Heart right ventricle (tissue), 16 donors: ENCODE measurements at regions not wholly inside any gene's neighbourhood (a gene's known extent, or its start where the extent isn't known, plus 50 kb on each side); places are given as distances from the start of the nearest gene placed in this dataset.

Experiments used
- ATAC-seq, 8 donors: fragments of 200-7000 bp; cut with Tn5 transposase; one replicate each; pipeline ENCODE4 v1.9.1; 2020; ENCODE audit warnings: mild to moderate bottlenecking in 8 of 8, moderate library complexity in 8 of 8, moderate number of reproducible peaks in 1 of 8
- DNase-seq, 2 donors: peaks; one replicate each; pipeline ENCODE4 v3.0.0-alpha.2; 2020
- H3K27ac ChIP-seq, 10 donors: fragments of 200-600 bp; sonication (generic) in 2 of 10; one replicate each; pipeline versions ENCODE4 v1.5.0 to v1.8.0; 2020 to 2022; ENCODE audit warnings: mild to moderate bottlenecking in 3 of 10
- H3K27me3 ChIP-seq, 7 donors: fragments of 200-600 bp; one replicate each; pipeline ENCODE4 v1.8.0; 2021 to 2022; ENCODE audit warnings: mild to moderate bottlenecking in 2 of 7
- H3K36me3 ChIP-seq, 9 donors: fragments of 200-600 bp; sonication (generic) in 1 of 9; one replicate each; pipeline versions ENCODE4 v1.5.0 to v1.8.0; 2020 to 2022; ENCODE audit warnings: mild to moderate bottlenecking in 2 of 9
- H3K4me1 ChIP-seq, 9 donors: fragments of 200-600 bp; sonication (generic) in 1 of 9; one replicate each; pipeline versions ENCODE4 v1.5.0 to v1.8.0; 2020 to 2022; ENCODE audit warnings: mild to moderate bottlenecking in 4 of 9
- H3K4me3 ChIP-seq, 10 donors: fragments of 200-600 bp; sonication (generic) in 2 of 10; one replicate each; pipeline versions ENCODE4 v1.5.0 to v1.8.0; 2020 to 2022; ENCODE audit warnings: mild to moderate bottlenecking in 7 of 10, moderate library complexity in 2 of 10
- H3K9me3 ChIP-seq, 11 donors: fragments of 200-600 bp in 10 of 11; sonication (generic) in 2 of 11; one replicate each; pipeline versions ENCODE4 v1.5.0 to v1.8.0; 2013 to 2022; ENCODE audit warnings: mild to moderate bottlenecking in 2 of 11, control low read depth in 1 of 11, moderate library complexity in 1 of 11
- CTCF ChIP-seq, 9 donors: fragments of 200-600 bp; sonication (generic) in 2 of 9; IDR thresholded peaks; one replicate each; pipeline versions ENCODE4 v1.5.0 to v1.8.0; 2021 to 2022; ENCODE audit warnings: antibody characterized with exemption in 9 of 9, mild to moderate bottlenecking in 5 of 9, moderate library complexity in 1 of 9
- WGBS, 2 donors: extraction: QIAGEN DNeasy Blood & Tissue Kit; methylation state at CpG; one replicate each; pipeline ENCODE4 v1.1.7; 2013; ENCODE audit warnings: inconsistent platforms in 1 of 2; 5-methylcytosine and 5-hydroxymethylcytosine counted together
- intact Hi-C, 10 donors: fragments of 100-400 bp; cut with DNase I; formaldehyde crosslinking; loops; one replicate each; pipeline versions ENCODE4 v1.11.1 to v1.14.2; 2022
- donor health status: Arrhythmogenic right ventricular cardiomyopathy.
- donor health status: ischemic (EF 13 %, LVEDD 7.1; RV severe dilation, severe dysfunction).
- donor health status: healthy with polysubstance abuse.
- donor health status: DM: no; HTN: yes; CAD: no.
- donor health status: DM: no; HTN: no; CAD: no.
- donor health status: ischemic (EF 25% LVEDD 6.9; RV normal size, moderate dysfunction).
- donor health status: ischemic (EF 25% LVEDD 5.7; RV mildly dilated, moderate dysfunction).
- donor health status: healthy.
- donor health status: DM: yes; HTN: yes; CAD: no.
- donor health status: Ischemic cardiomyopathy.
- donor health status: ischemic (EF 35%, LVEDD 5.7; RV mildly dilated, moderate dysfunction).
- donor health status: nonischemic (EF 11% LVEDD 7.7; RV severe dilation, severe dysfunction).
- donor health status: DM: yes; HTN: yes; CAD: no.
- donor health status: PGD.
- donor health status: ischemic (EF 29% LVEDD 5.4; RV normal size, mild dysfunction).
- donor health status: nonischemic (EF 23%, LVEDD 6.1; RV moderate dilation, normal function).

GRCh38 chr13:111404746-111405145, 84.3 kb downstream of the TEX29 start:
- Histone ChIP-seq H3K27me3 (peaks cover 0 to 49% (median 30%) of the 10 kb centered on the region in 7 donors), H3K4me1 (no peaks in the 10 kb centered on the region), H3K27ac (no peak overlapping the region), H3K4me3 (no peak overlapping the region), H3K36me3 (no peaks in the 10 kb centered on the region), H3K9me3 (no peaks in the 10 kb centered on the region)
- DNase-seq (no peak), ATAC-seq (no peak)
- no peak for TF ChIP-seq CTCF (IDR thresholded peaks at IDR 0.05)
- intact Hi-C loops: no loop called here
- 80 to 82% methylated on average over 12 of the region's 12 CpGs for WGBS, 2 donors

GRCh38 chr13:111406636-111407035, 86.2 kb downstream of the TEX29 start:
- DNase-seq (no peak), ATAC-seq (no peak)
- Histone ChIP-seq H3K36me3 (no peaks in the 10 kb centered on the region), H3K4me3 (no peak overlapping the region), H3K27me3 (peaks cover 0 to 68% (median 47%) of the 10 kb centered on the region in 7 donors), H3K9me3 (no peaks in the 10 kb centered on the region), H3K4me1 (no peaks in the 10 kb centered on the region), H3K27ac (no peak overlapping the region)
- intact Hi-C loops: no loop called here
- WGBS, 2 donors: 51 to 64% methylated on average over 3 of the region's 3 CpGs
- TF ChIP-seq CTCF (IDR thresholded peaks at IDR 0.05): no peak

- Histone ChIP-seq H3K9me3 (no peaks in the 10 kb centered on the region), H3K4me1 (no peaks in the 10 kb centered on the region), H3K27ac (no peak overlapping the region), H3K27me3 (peaks cover 0 to 73% (median 56%) of the 10 kb centered on the region in 7 donors), H3K4me3 (no peak overlapping the region), H3K36me3 (no peaks in the 10 kb centered on the region)
- ATAC-seq (no peak), DNase-seq (no peak)
- 88 to 89% methylated on average over 23 of the region's 23 CpGs for WGBS, 2 donors
- no peak for TF ChIP-seq CTCF (IDR thresholded peaks at IDR 0.05)
- intact Hi-C loops: no loop called here
These were observed 87.1 kb downstream of the TEX29 start for GRCh38 chr13:111407381-111408131.

- Histone ChIP-seq H3K27me3 (peaks cover 0 to 75% (median 67%) of the 10 kb centered on the region in 7 donors), H3K9me3 (no peaks in the 10 kb centered on the region), H3K36me3 (no peaks in the 10 kb centered on the region), H3K27ac (no peak overlapping the region), H3K4me3 (no peak overlapping the region), H3K4me1 (no peaks in the 10 kb centered on the region)
- intact Hi-C loops: no loop called here
- TF ChIP-seq CTCF (IDR thresholded peaks at IDR 0.05): no peak
- WGBS, 2 donors: 79 to 81% methylated on average over 10 of the region's 10 CpGs
- ATAC-seq (no peak), DNase-seq (no peak)
These were observed 89.0 kb downstream of the TEX29 start for GRCh38 chr13:111409413-111409812.
